ENCODE measurements at regions not wholly inside any gene's neighbourhood (a gene's known extent, or its start where the extent isn't known, plus 50 kb on each side); places are given as distances from the start of the nearest gene placed in this dataset.
"Not testable (repeated sequence)": the region's sequence is repeated elsewhere in the genome, so short reads cannot be mapped to it uniquely, and the experiment has no call there.

DNA sequence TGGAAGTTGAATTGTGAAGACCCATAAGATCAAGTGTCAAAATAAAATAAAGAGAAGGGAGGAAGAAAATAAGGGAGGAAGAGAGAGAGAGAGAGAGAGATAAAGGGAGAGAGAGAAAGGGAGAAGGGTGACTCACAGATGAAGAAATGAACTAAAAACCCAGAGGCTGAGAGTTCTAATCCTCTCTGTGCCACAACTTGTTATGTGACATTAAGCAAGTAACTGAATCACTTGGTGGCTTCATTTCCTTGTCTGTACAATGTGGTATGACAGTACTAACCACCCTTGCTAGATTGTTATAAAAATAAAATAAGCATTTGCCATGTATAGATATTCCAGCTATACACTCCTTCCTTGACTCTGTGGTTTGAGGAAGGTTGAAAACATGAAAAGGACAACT, 189.0 kb upstream of the FRMD6 start:
- DNase-seq (ENCODE audit: low read depth), result no peak
- TF ChIP-seq, protein P1, sequence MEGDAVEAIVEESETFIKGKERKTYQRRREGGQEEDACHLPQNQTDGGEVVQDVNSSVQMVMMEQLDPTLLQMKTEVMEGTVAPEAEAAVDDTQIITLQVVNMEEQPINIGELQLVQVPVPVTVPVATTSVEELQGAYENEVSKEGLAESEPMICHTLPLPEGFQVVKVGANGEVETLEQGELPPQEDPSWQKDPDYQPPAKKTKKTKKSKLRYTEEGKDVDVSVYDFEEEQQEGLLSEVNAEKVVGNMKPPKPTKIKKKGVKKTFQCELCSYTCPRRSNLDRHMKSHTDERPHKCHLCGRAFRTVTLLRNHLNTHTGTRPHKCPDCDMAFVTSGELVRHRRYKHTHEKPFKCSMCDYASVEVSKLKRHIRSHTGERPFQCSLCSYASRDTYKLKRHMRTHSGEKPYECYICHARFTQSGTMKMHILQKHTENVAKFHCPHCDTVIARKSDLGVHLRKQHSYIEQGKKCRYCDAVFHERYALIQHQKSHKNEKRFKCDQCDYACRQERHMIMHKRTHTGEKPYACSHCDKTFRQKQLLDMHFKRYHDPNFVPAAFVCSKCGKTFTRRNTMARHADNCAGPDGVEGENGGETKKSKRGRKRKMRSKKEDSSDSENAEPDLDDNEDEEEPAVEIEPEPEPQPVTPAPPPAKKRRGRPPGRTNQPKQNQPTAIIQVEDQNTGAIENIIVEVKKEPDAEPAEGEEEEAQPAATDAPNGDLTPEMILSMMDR (conservative IDR thresholded peaks at IDR 0.05; ENCODE audit: control insufficient read depth, insufficient read depth, low read depth, low read length), result no peak
- no peak overlapping the region for H3K4me3 ChIP-seq (ENCODE audit: control insufficient read depth, low read depth, low read length)

DNA sequence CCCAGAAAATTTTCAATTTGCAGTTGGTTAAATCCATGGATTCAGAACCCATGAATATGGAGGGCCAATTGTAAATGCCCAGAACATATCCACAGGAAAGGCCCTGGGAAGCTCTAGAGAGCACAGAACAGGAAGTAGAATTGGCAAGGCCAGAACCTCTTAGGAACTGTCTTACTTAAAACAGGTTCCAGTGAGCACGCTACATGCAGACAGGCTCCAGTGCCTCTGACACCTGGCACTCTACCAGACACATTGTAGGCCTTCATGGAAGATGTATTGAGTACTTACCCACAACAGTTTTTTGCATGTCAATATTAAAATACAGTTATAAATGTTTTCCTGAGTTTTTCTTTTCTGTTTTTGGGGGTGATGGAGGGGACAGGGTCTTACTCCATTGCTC, 188.2 kb upstream of the FRMD6 start:
- TF ChIP-seq, protein P1 (conservative IDR thresholded peaks at IDR 0.05; ENCODE audit: control insufficient read depth, insufficient read depth, low read depth, low read length), result no peak
- DNase-seq (ENCODE audit: low read depth), result no peak
- no peak overlapping the region for H3K4me3 ChIP-seq (ENCODE audit: control insufficient read depth, low read depth, low read length)

DNA sequence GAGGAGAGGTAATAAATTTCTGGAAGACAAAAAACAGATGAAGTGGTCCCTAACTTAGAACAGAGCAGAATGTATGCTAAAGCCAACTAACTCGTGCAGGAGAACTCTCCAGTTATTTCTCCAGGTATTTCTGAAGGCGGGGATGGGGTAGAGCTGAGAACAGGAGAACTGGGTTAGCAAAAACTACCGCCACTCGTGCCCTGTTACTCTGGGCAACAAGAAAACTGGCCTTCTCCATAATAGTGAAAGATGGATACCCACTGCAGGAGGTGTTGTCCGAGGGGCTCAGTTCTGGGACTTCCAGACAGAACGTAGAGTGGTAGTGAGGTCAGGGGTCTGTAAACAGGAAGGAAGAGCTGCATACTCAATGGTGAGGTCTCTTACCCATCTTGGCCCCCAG, 187.3 kb upstream of the FRMD6 start:
- TF ChIP-seq, protein P1 (conservative IDR thresholded peaks at IDR 0.05; ENCODE audit: control insufficient read depth, insufficient read depth, low read depth, low read length), result no peak
- no peak overlapping the region for H3K4me3 ChIP-seq (ENCODE audit: control insufficient read depth, low read depth, low read length)
- no peak for DNase-seq (ENCODE audit: low read depth)

DNA sequence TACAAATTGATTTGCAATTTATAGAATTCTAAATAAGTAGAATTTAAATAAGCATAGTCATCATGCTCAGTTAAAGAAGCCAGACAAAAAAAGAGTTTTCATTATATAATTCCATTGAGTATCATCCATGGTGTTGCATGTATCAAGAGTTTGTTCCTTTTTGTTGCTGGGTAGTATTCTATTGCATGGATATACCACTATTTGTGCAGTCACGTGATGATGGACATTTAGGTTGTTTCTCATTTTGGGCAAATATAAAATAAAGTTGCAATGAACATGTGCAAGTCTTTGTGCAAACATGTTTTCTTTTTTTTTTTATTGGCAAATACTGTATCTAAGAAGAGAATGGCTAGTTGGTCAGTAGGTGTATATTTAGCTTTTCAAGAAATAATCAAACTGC, 186.2 kb upstream of the FRMD6 start:
- TF ChIP-seq, protein P1 (conservative IDR thresholded peaks at IDR 0.05; ENCODE audit: control insufficient read depth, insufficient read depth, low read depth, low read length), result no peak
- H3K4me3 ChIP-seq (ENCODE audit: control insufficient read depth, low read depth, low read length), result no peak overlapping the region
- DNase-seq (ENCODE audit: low read depth), result no peak

DNA sequence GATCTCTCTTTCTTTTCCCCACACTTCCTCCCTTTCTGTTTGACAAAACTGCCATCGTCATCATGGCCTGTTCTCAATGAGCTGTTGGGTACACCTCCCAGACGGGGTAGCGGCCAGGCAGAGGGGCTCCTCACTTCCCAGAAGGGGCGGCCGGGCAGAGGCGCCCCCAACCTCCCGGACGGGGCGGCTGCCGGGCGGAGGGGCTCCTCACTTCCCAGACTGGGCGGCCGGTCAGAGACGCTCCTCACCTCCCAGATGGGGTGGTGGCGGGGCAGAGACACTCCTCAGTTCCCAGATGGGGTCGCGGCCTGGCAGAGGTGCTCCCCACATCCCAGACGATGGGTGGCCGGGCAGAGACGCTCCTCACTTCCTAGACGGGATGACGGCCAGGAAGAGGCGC, 184.3 kb upstream of the FRMD6 start:
- H3K4me3 ChIP-seq (ENCODE audit: control insufficient read depth, low read depth, low read length); DNase-seq (ENCODE audit: low read depth): not testable (repeated sequence)

DNA sequence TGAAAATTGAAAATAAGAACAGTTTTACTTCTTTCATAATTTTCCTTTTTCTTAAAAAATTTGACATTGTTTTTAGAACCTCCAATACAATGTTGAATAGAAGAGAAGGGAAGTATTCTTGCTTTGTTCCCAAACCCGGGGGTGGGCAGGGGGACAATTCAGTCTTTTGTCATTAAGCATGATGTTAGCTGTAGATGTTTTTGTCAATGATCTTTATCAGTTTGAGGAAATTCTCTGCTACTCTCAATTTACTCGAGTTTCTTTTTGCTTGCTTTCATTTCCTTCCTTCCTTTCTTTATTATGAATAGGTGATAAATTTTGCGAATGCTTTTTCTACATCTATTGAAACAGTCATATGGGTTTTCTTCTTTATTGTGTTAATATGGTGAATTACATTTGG, 183.2 kb upstream of the FRMD6 start:
- TF ChIP-seq, protein P1 (conservative IDR thresholded peaks at IDR 0.05; ENCODE audit: control insufficient read depth, insufficient read depth, low read depth, low read length), result no peak
- no peak overlapping the region for H3K4me3 ChIP-seq (ENCODE audit: control insufficient read depth, low read depth, low read length)
- DNase-seq (ENCODE audit: low read depth), result no peak

DNA sequence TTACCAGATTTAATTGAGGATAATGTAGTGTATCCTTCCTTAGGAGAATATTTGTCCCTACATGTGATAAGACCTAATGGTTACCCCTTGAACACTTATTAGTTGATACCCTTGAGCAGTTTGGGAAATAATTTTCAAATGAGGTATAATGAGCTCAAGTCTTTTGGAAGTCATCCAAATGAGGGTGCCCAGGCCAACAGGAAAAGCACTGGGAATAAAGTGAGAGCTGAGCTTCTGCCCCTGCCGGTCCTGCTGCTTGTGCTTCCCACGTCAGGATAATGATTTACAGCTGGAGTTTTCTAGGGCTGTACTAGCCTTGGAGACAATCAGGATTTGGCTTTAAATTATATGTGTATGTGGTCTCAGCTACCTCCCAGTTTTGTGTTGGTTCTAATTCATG, 178.8 kb upstream of the FRMD6 start:
- TF ChIP-seq, protein P1 (conservative IDR thresholded peaks at IDR 0.05; ENCODE audit: control insufficient read depth, insufficient read depth, low read depth, low read length), result no peak
- no peak overlapping the region for H3K4me3 ChIP-seq (ENCODE audit: control insufficient read depth, low read depth, low read length)
- peak; percentile 46 for DNase-seq (ENCODE audit: low read depth)
